ENCODE measurements at regions not wholly inside any gene's neighbourhood (a gene's known extent, or its start where the extent isn't known, plus 50 kb on each side); places are given as distances from the start of the nearest gene placed in this dataset.

GRCh38 chr9:30235068-30235467 lies 2149.4 kb upstream of the ACO1 start:
- intact Hi-C loops (cut with micrococcal nuclease; ENCODE audit: unreplicated experiment), result no loop called here
- no peaks in the 10 kb centered on the region for H3K36me3 ChIP-seq (ENCODE audit: control insufficient read depth in 2 of 2, insufficient read depth in 2 of 2, low read length in 1 of 2)
- ChIA-PET CTCF (no interaction called here), POLR2A (no interaction called here), RAD21 (ENCODE audit: unreplicated experiment) (no interaction called here), SMC1A (ENCODE audit: uncharacterized antibody, unreplicated experiment) (no interaction called here)
- no peaks in the 10 kb centered on the region for H3K79me2 ChIP-seq (ENCODE audit: control insufficient read depth, insufficient read depth, low read length)
- no peak overlapping the region for H3K4me2 ChIP-seq (ENCODE audit: control insufficient read depth, insufficient read depth)
- no peak overlapping the region for H3K4me3 ChIP-seq
- FAIRE-seq (no peak), DNase-seq (ENCODE audit: low read depth, low spot score) (no peak), ATAC-seq (no peak)
- H3K9ac ChIP-seq (ENCODE audit: control insufficient read depth, insufficient read depth, low read length), result no peak overlapping the region
- H2AFZ ChIP-seq (ENCODE audit: control insufficient read depth, low read depth, low read length), result no peak overlapping the region
- no TSS peak for BruUV-seq (replicated peaks)
- no peak overlapping the region for H3K27ac ChIP-seq (ENCODE audit: control insufficient read depth, insufficient read depth)
- H3K9me3 ChIP-seq (replicated peaks; ENCODE audit: control insufficient read depth, insufficient read depth, low read length), result no peaks in the 10 kb centered on the region
- no peak for TF ChIP-seq ZNF217 (IDR thresholded peaks at IDR 0.05)
- no peak for TF ChIP-seq SREBF2 (IDR thresholded peaks at IDR 0.05; ENCODE audit: low read length)
- TF ChIP-seq FOXK2 (IDR thresholded peaks at IDR 0.05), result no peak
- no peak for TF ChIP-seq CBFB (IDR thresholded peaks at IDR 0.05; ENCODE audit: low read depth)
- TF ChIP-seq KLF5 (IDR thresholded peaks at IDR 0.05; ENCODE audit: partially characterized antibody), result no peak
- H3K4me1 ChIP-seq (ENCODE audit: control insufficient read depth, insufficient read depth, low read length), result no peaks in the 10 kb centered on the region
- in situ Hi-C loops (cut with MboI), result no loop called here
- 4% methylated on average over 4 of the region's 4 CpGs for WGBS (ENCODE audit: insufficient coverage, insufficient replicate concordance, low lambda C conversion rate, missing lambda C conversion rate)
- no peaks in the 10 kb centered on the region for H4K20me1 ChIP-seq (ENCODE audit: control insufficient read depth, insufficient read depth)
- no peaks in the 10 kb centered on the region for H3K27me3 ChIP-seq (replicated peaks in 1 of 2; ENCODE audit: control insufficient read depth in 2 of 2, insufficient read depth in 2 of 2, low read length in 1 of 2)

DNA sequence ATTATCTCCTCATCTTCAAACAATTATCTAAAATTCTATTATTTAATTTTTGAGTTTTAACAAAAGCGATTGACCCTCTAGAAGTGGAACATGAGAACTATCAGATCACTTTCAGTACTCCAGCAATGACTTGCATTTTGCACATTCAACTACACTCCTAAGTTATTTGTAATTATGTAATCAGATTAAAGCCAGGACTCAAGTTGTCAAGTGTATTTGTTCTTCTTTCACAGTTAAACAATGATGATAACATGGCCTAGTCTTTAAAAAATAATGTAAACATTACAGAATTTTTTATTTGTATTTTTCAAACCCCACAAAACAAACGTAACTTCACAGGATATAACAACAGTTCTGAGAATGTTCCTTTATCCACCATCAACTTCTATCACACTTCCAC lies 2148.9 kb upstream of the ACO1 start:
- no peaks in the 10 kb centered on the region for H3K27me3 ChIP-seq (replicated peaks in 1 of 2; ENCODE audit: control insufficient read depth in 2 of 2, insufficient read depth in 2 of 2, low read length in 1 of 2)
- no peak overlapping the region for H3K27ac ChIP-seq (ENCODE audit: control insufficient read depth, insufficient read depth)
- no peak overlapping the region for H2AFZ ChIP-seq (ENCODE audit: control insufficient read depth, low read depth, low read length)
- ATAC-seq (no peak), DNase-seq (ENCODE audit: low read depth, low spot score) (no peak), FAIRE-seq (no peak)
- 17% methylated on average over 2 of the region's 2 CpGs for WGBS (ENCODE audit: insufficient coverage, insufficient replicate concordance, low lambda C conversion rate, missing lambda C conversion rate)
- H3K9ac ChIP-seq (ENCODE audit: control insufficient read depth, insufficient read depth, low read length), result no peak overlapping the region
- ChIA-PET RAD21 (ENCODE audit: unreplicated experiment) (no interaction called here), CTCF (no interaction called here), SMC1A (ENCODE audit: uncharacterized antibody, unreplicated experiment) (no interaction called here), POLR2A (no interaction called here)
- H3K9me3 ChIP-seq (replicated peaks; ENCODE audit: control insufficient read depth, insufficient read depth, low read length), result no peaks in the 10 kb centered on the region
- H3K79me2 ChIP-seq (ENCODE audit: control insufficient read depth, insufficient read depth, low read length), result no peaks in the 10 kb centered on the region
- H3K36me3 ChIP-seq (ENCODE audit: control insufficient read depth in 2 of 2, insufficient read depth in 2 of 2, low read length in 1 of 2), result no peaks in the 10 kb centered on the region
- no peaks in the 10 kb centered on the region for H4K20me1 ChIP-seq (ENCODE audit: control insufficient read depth, insufficient read depth)
- TF ChIP-seq GATAD2B (conservative IDR thresholded peaks at IDR 0.05; ENCODE audit: low read depth) (no peak), PAX8 (IDR thresholded peaks at IDR 0.05) (no peak), ETV6 (conservative IDR thresholded peaks at IDR 0.05 in 1 of 2, IDR thresholded peaks at IDR 0.05 in 1 of 2; ENCODE audit: borderline replicate concordance in 1 of 2, low read depth in 1 of 2) (no peak), SUZ12 (IDR thresholded peaks at IDR 0.05; ENCODE audit: unreplicated experiment) (no peak), SMC3 (IDR thresholded peaks at IDR 0.05; ENCODE audit: borderline replicate concordance, low read length) (no peak), YY1 (IDR thresholded peaks at IDR 0.05; ENCODE audit: low read depth, low read length) (no peak), SMAD1 (IDR thresholded peaks at IDR 0.05; ENCODE audit: low read depth, partially characterized antibody) (no peak), TCF12 (IDR thresholded peaks at IDR 0.05; ENCODE audit: low read depth, low read length) (no peak)
- TF ChIP-seq, protein P1, sequence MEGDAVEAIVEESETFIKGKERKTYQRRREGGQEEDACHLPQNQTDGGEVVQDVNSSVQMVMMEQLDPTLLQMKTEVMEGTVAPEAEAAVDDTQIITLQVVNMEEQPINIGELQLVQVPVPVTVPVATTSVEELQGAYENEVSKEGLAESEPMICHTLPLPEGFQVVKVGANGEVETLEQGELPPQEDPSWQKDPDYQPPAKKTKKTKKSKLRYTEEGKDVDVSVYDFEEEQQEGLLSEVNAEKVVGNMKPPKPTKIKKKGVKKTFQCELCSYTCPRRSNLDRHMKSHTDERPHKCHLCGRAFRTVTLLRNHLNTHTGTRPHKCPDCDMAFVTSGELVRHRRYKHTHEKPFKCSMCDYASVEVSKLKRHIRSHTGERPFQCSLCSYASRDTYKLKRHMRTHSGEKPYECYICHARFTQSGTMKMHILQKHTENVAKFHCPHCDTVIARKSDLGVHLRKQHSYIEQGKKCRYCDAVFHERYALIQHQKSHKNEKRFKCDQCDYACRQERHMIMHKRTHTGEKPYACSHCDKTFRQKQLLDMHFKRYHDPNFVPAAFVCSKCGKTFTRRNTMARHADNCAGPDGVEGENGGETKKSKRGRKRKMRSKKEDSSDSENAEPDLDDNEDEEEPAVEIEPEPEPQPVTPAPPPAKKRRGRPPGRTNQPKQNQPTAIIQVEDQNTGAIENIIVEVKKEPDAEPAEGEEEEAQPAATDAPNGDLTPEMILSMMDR (IDR thresholded peaks at IDR 0.05 in 2 of 3, conservative IDR thresholded peaks at IDR 0.05 in 1 of 3; ENCODE audit: control insufficient read depth in 2 of 3, extremely low read depth in 1 of 3, insufficient read depth in 1 of 3, low read depth in 3 of 3, low read length in 3 of 3), result no peak
- no peak overlapping the region for H3K4me2 ChIP-seq (ENCODE audit: control insufficient read depth, insufficient read depth)
- H3K4me3 ChIP-seq, result no peak overlapping the region
- intact Hi-C loops (cut with micrococcal nuclease; ENCODE audit: unreplicated experiment) (no loop called here), in situ Hi-C loops (cut with MboI) (no loop called here)
- no peaks in the 10 kb centered on the region for H3K4me1 ChIP-seq (ENCODE audit: control insufficient read depth, insufficient read depth, low read length)
- BruUV-seq (replicated peaks), result no TSS peak
